ENCODE measurements at regions not wholly inside any gene's neighbourhood (a gene's known extent, or its start where the extent isn't known, plus 50 kb on each side); places are given as distances from the start of the nearest gene placed in this dataset.
"Not testable (repeated sequence)": the region's sequence is repeated elsewhere in the genome, so short reads cannot be mapped to it uniquely, and the experiment has no call there.

- DNase-seq (ENCODE audit: extremely low read depth in 1 of 2, low read depth in 1 of 2): no peak
Observed at GRCh38 chr13:58318495-58319167, 687.1 kb downstream of the PCDH17 start.

- no peak for DNase-seq (ENCODE audit: extremely low read depth in 1 of 2, low read depth in 1 of 2)
Observed at GRCh38 chr13:58324161-58324560, 692.6 kb downstream of the PCDH17 start.

GRCh38 chr13:58329746-58330145 lies 698.2 kb downstream of the PCDH17 start:
- DNase-seq (ENCODE audit: extremely low read depth in 1 of 2, low read depth in 1 of 2): no peak

- DNase-seq (ENCODE audit: extremely low read depth in 1 of 2, low read depth in 1 of 2): no peak
Observed at GRCh38 chr13:58340895-58341294, 709.4 kb downstream of the PCDH17 start.

- no peak for DNase-seq (ENCODE audit: extremely low read depth in 1 of 2, low read depth in 1 of 2)
Observed at GRCh38 chr13:58341318-58341717, 709.8 kb downstream of the PCDH17 start.

GRCh38 chr13:58343076-58343475 lies 711.5 kb downstream of the PCDH17 start:
- DNase-seq (ENCODE audit: extremely low read depth in 1 of 2, low read depth in 1 of 2): no peak

- DNase-seq (ENCODE audit: extremely low read depth in 1 of 2, low read depth in 1 of 2): not testable (repeated sequence)
Observed at GRCh38 chr13:58352100-58352499, 720.6 kb downstream of the PCDH17 start.

GRCh38 chr13:58369936-58370335 lies 738.4 kb downstream of the PCDH17 start:
- no peak for DNase-seq (ENCODE audit: extremely low read depth in 1 of 2, low read depth in 1 of 2)

GRCh38 chr13:58376349-58376748 lies 744.8 kb downstream of the PCDH17 start:
- DNase-seq (ENCODE audit: extremely low read depth in 1 of 2, low read depth in 1 of 2): no peak

- no peak for DNase-seq (ENCODE audit: extremely low read depth in 1 of 2, low read depth in 1 of 2)
Observed at GRCh38 chr13:58376775-58377174, 745.2 kb downstream of the PCDH17 start.

GRCh38 chr13:58379221-58379620 lies 747.7 kb downstream of the PCDH17 start:
- no peak for DNase-seq (ENCODE audit: extremely low read depth in 1 of 2, low read depth in 1 of 2)

GRCh38 chr13:58385336-58385735 lies 753.8 kb downstream of the PCDH17 start:
- DNase-seq (ENCODE audit: extremely low read depth in 1 of 2, low read depth in 1 of 2): not testable (repeated sequence)

GRCh38 chr13:58397596-58398387 lies 766.2 kb downstream of the PCDH17 start:
- DNase-seq (ENCODE audit: extremely low read depth in 1 of 2, low read depth in 1 of 2): no peak

- no peak for DNase-seq (ENCODE audit: extremely low read depth in 1 of 2, low read depth in 1 of 2)
Observed at GRCh38 chr13:58399263-58399662, 767.7 kb downstream of the PCDH17 start.

GRCh38 chr13:58406545-58406944 lies 775.0 kb downstream of the PCDH17 start:
- no peak for DNase-seq (ENCODE audit: extremely low read depth in 1 of 2, low read depth in 1 of 2)

GRCh38 chr13:58429917-58430316 lies 798.4 kb downstream of the PCDH17 start:
- no peak for DNase-seq (ENCODE audit: extremely low read depth in 1 of 2, low read depth in 1 of 2)

GRCh38 chr13:58434943-58435342 lies 803.4 kb downstream of the PCDH17 start:
- no peak for DNase-seq (ENCODE audit: extremely low read depth in 1 of 2, low read depth in 1 of 2)

GRCh38 chr13:58437427-58437826 lies 805.9 kb downstream of the PCDH17 start:
- DNase-seq (ENCODE audit: extremely low read depth in 1 of 2, low read depth in 1 of 2): no peak

- DNase-seq (ENCODE audit: extremely low read depth in 1 of 2, low read depth in 1 of 2): no peak
Observed at GRCh38 chr13:58446979-58447378, 815.4 kb downstream of the PCDH17 start.

- DNase-seq (ENCODE audit: extremely low read depth in 1 of 2, low read depth in 1 of 2): no peak
Observed at GRCh38 chr13:58452123-58452623, 820.6 kb downstream of the PCDH17 start.

GRCh38 chr13:58455094-58455493 lies 823.5 kb downstream of the PCDH17 start:
- DNase-seq (ENCODE audit: extremely low read depth in 1 of 2, low read depth in 1 of 2): no peak

GRCh38 chr13:58461217-58461616 lies 829.7 kb downstream of the PCDH17 start:
- no peak for DNase-seq (ENCODE audit: extremely low read depth in 1 of 2, low read depth in 1 of 2)
